GM23338 (cell line): ENCODE measurements at regions not wholly inside any gene's neighbourhood (a gene's known extent, or its start where the extent isn't known, plus 50 kb on each side); places are given as distances from the start of the nearest gene placed in this dataset.

Source experiments
- ATAC-seq: fragments of 200-7000 bp; cut with Tn5 transposase; 3 replicates; pipeline ENCODE4 v1.9.1; 2020
- DNase-seq: peaks from one replicate; pipeline ENCODE4 v3.0.0-alpha.2; 2015; ENCODE audit warnings: low spot score
- H2AFZ ChIP-seq: fragments of 200-600 bp; sonication (generic); 2 replicates; pipeline ENCODE4 v1.8.0; 2016; ENCODE audit warnings: antibody characterized with exemption, mild to moderate bottlenecking, moderate library complexity
- H3F3A ChIP-seq: fragments of 200-600 bp; sonication (generic); replicated peaks from 2 replicates; pipeline ENCODE4 v1.8.0; 2017; ENCODE audit warnings: antibody characterized with exemption, mixed run types, low read depth
- H3K27ac ChIP-seq: fragments of 200-600 bp; sonication (generic); 2 replicates; pipeline ENCODE4 v1.6.1; 2016; ENCODE audit warnings: low read depth
- H3K27me3 ChIP-seq: fragments of 200-600 bp; sonication (generic); 2 replicates; pipeline ENCODE4 v1.8.0; 2016; ENCODE audit warnings: mild to moderate bottlenecking, mixed run types, moderate library complexity; ENCODE audit not compliant: insufficient read depth
- H3K36me3 ChIP-seq: fragments of 200-600 bp; sonication (generic); 2 replicates; pipeline ENCODE4 v1.8.0; 2016; ENCODE audit warnings: mild to moderate bottlenecking; ENCODE audit not compliant: insufficient read depth
- H3K4me1 ChIP-seq: fragments of 200-600 bp; sonication (generic); 2 replicates; pipeline ENCODE4 v1.8.0; 2016; ENCODE audit warnings: mild to moderate bottlenecking, moderate library complexity; ENCODE audit not compliant: insufficient read depth
- H3K4me2 ChIP-seq: fragments of 200-600 bp; sonication (generic); 2 replicates; pipeline ENCODE4 v1.7.1; 2017; ENCODE audit warnings: mixed run types
- H3K4me3 ChIP-seq: fragments of 200-600 bp; sonication (generic); 2 replicates; pipeline ENCODE4 v1.6.1; 2016; ENCODE audit warnings: mixed run types
- H3K79me2 ChIP-seq: fragments of 200-600 bp; sonication (generic); replicated peaks from 2 replicates; pipeline ENCODE4 v1.8.0; 2017; ENCODE audit warnings: mild to moderate bottlenecking; ENCODE audit not compliant: insufficient read depth
- H3K9me2 ChIP-seq: fragments of 200-600 bp; sonication (generic); 2 replicates; pipeline ENCODE4 v1.8.0; 2017; ENCODE audit not compliant: insufficient read depth
- H4K20me1 ChIP-seq: fragments of 200-600 bp; sonication (generic); replicated peaks from 2 replicates; pipeline ENCODE4 v1.8.0; 2017; ENCODE audit warnings: mild to moderate bottlenecking; ENCODE audit not compliant: insufficient read depth
- H3K27ac Mint-ChIP-seq: 2 replicates; pipeline ENCODE4 v1.8.0; 2020; ENCODE audit warnings: inconsistent platforms, mild to moderate bottlenecking, moderate library complexity, mixed read lengths
- H3K27me3 Mint-ChIP-seq: 3 replicates; pipeline ENCODE4 v1.8.0; 2022; ENCODE audit warnings: low read depth, mild to moderate bottlenecking, moderate library complexity, mixed read lengths, inconsistent platforms; ENCODE audit not compliant: insufficient read depth, poor library complexity
- H3K36me3 Mint-ChIP-seq: 3 replicates; pipeline ENCODE4 v1.8.0; 2021; ENCODE audit warnings: low read depth, mild to moderate bottlenecking, inconsistent platforms, moderate library complexity, mixed read lengths
- H3K4me1 Mint-ChIP-seq: 3 replicates; pipeline ENCODE4 v1.8.0; 2020; ENCODE audit warnings: mild to moderate bottlenecking, inconsistent platforms, mixed read lengths
- H3K4me3 Mint-ChIP-seq: 3 replicates; pipeline ENCODE4 v1.8.0; 2021; ENCODE audit warnings: moderate library complexity, mild to moderate bottlenecking, inconsistent platforms, mixed read lengths
- H3K9me3 Mint-ChIP-seq: 3 replicates; pipeline ENCODE4 v1.8.0; 2020; ENCODE audit warnings: moderate library complexity, mild to moderate bottlenecking, inconsistent platforms, mixed read lengths
- CREB1 ChIP-seq: fragments of 250-450 bp; sonication (Bioruptor Pico); IDR thresholded peaks from 2 replicates; pipeline ENCODE4 v1.5.0; 2020; ENCODE audit warnings: low read depth, mild to moderate bottlenecking, moderate library complexity
- EZH2 ChIP-seq: fragments of 200-600 bp; sonication (generic); IDR thresholded peaks from one replicate; pipeline ENCODE4 v1.8.0; 2017; ENCODE audit warnings: antibody characterized with exemption, mild to moderate bottlenecking, low read depth; ENCODE audit not compliant: unreplicated experiment
- EZH2phosphoT487 ChIP-seq: fragments of 200-600 bp; sonication (generic); IDR thresholded peaks from one replicate; pipeline ENCODE4 v1.8.1; 2018; ENCODE audit warnings: antibody characterized with exemption; ENCODE audit not compliant: unreplicated experiment
- NANOG ChIP-seq: IDR thresholded peaks from 2 replicates; pipeline ENCODE4 v1.6.1; 2016; ENCODE audit warnings: antibody characterized with exemption, borderline replicate concordance
- POLR2AphosphoS5 ChIP-seq: IDR thresholded peaks from 2 replicates; pipeline ENCODE4 v1.6.1; 2016; ENCODE audit warnings: antibody characterized with exemption, low read depth
- STAT1 ChIP-seq: IDR thresholded peaks from one replicate; pipeline ENCODE4 v1.6.1; 2016; ENCODE audit warnings: antibody characterized with exemption; ENCODE audit not compliant: unreplicated experiment
- ZNF114 ChIP-seq: fragments of 250-450 bp; sonication (Bioruptor Pico); IDR thresholded peaks from 2 replicates; pipeline ENCODE4 v1.5.0; 2020; ENCODE audit warnings: mild to moderate bottlenecking, moderate library complexity
- ZNF331 ChIP-seq: fragments of 250-450 bp; sonication (Bioruptor Pico); IDR thresholded peaks from 2 replicates; pipeline ENCODE4 v1.5.0; 2020; ENCODE audit warnings: low read depth, mild to moderate bottlenecking, moderate library complexity
- TF ChIP-seq, protein P1 (sequence below): fragments of 250-450 bp; sonication (Bioruptor Pico); IDR thresholded peaks from 2 replicates; pipeline ENCODE4 v1.5.0; 2020; ENCODE audit warnings: mild to moderate bottlenecking, moderate library complexity
- TF ChIP-seq, protein P2 (sequence below), 2 experiments: fragments of 200-600 bp in 1 of 2; sonication (generic) in 1 of 2; conservative IDR thresholded peaks; 2 replicates each; pipeline versions ENCODE4 v1.5.1 to v1.6.1; 2016 to 2017; ENCODE audit warnings: antibody characterized with exemption in 2 of 2, low read depth in 2 of 2, mild to moderate bottlenecking in 2 of 2, moderate library complexity in 1 of 2
- TF ChIP-seq, protein P3 (sequence below): IDR thresholded peaks from 2 replicates; pipeline ENCODE4 v1.6.1; 2016; ENCODE audit warnings: antibody characterized with exemption
- TF ChIP-seq, protein P4 (sequence below): IDR thresholded peaks from one replicate; pipeline ENCODE4 v1.6.1; 2018; ENCODE audit warnings: antibody characterized with exemption; ENCODE audit not compliant: unreplicated experiment

DNA sequence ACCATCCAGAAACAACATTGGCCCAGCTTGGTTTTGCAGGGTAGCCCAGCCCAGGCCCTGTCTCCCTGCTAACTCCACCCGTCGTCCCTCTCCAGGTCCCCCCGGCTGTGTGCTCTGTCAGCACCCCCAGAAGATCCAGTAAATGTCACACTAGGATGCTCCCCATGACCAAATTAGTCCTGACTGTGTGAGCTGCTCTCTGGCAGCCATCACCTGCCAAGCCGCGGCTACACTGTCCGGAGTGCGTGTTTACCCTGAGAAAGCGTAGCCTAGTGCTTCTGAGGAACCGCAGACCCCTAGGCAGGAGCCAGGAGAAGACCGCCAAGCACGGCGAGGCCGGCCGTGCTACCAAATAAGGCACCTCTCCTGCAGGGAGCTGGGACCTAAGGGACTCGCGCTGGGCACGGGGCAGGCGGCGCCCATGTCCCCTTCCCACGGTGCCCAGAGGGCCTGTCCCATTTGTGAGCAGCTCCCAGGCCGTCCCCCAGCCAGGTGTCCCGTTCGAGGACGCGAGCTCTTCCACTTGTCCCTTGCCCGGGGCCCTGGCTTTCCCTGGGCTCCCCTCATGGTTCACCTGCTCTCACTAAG lies 849.9 kb downstream of the RNF144A start:
- peaks cover 3% of the 10 kb centered on the region; the same call in 1 of the 2 replicates for H3K9me2 ChIP-seq
- no peaks in the 10 kb centered on the region for H4K20me1 ChIP-seq
- no peaks in the 10 kb centered on the region; the same call in 1 of the 2 replicates for H3K4me1 ChIP-seq
- Mint-ChIP-seq H3K36me3 (peaks cover 37% of the 10 kb centered on the region), H3K9me3 (peaks cover 37% of the 10 kb centered on the region), H3K4me3 (no peak overlapping the region), H3K4me1 (peaks cover 3% of the 10 kb centered on the region; the same call in 1 of the 3 replicates), H3K27me3 (peaks cover 2% of the 10 kb centered on the region), H3K27ac (no peak overlapping the region)
- no peak for TF ChIP-seq POLR2AphosphoS5
- TF ChIP-seq, protein P1, sequence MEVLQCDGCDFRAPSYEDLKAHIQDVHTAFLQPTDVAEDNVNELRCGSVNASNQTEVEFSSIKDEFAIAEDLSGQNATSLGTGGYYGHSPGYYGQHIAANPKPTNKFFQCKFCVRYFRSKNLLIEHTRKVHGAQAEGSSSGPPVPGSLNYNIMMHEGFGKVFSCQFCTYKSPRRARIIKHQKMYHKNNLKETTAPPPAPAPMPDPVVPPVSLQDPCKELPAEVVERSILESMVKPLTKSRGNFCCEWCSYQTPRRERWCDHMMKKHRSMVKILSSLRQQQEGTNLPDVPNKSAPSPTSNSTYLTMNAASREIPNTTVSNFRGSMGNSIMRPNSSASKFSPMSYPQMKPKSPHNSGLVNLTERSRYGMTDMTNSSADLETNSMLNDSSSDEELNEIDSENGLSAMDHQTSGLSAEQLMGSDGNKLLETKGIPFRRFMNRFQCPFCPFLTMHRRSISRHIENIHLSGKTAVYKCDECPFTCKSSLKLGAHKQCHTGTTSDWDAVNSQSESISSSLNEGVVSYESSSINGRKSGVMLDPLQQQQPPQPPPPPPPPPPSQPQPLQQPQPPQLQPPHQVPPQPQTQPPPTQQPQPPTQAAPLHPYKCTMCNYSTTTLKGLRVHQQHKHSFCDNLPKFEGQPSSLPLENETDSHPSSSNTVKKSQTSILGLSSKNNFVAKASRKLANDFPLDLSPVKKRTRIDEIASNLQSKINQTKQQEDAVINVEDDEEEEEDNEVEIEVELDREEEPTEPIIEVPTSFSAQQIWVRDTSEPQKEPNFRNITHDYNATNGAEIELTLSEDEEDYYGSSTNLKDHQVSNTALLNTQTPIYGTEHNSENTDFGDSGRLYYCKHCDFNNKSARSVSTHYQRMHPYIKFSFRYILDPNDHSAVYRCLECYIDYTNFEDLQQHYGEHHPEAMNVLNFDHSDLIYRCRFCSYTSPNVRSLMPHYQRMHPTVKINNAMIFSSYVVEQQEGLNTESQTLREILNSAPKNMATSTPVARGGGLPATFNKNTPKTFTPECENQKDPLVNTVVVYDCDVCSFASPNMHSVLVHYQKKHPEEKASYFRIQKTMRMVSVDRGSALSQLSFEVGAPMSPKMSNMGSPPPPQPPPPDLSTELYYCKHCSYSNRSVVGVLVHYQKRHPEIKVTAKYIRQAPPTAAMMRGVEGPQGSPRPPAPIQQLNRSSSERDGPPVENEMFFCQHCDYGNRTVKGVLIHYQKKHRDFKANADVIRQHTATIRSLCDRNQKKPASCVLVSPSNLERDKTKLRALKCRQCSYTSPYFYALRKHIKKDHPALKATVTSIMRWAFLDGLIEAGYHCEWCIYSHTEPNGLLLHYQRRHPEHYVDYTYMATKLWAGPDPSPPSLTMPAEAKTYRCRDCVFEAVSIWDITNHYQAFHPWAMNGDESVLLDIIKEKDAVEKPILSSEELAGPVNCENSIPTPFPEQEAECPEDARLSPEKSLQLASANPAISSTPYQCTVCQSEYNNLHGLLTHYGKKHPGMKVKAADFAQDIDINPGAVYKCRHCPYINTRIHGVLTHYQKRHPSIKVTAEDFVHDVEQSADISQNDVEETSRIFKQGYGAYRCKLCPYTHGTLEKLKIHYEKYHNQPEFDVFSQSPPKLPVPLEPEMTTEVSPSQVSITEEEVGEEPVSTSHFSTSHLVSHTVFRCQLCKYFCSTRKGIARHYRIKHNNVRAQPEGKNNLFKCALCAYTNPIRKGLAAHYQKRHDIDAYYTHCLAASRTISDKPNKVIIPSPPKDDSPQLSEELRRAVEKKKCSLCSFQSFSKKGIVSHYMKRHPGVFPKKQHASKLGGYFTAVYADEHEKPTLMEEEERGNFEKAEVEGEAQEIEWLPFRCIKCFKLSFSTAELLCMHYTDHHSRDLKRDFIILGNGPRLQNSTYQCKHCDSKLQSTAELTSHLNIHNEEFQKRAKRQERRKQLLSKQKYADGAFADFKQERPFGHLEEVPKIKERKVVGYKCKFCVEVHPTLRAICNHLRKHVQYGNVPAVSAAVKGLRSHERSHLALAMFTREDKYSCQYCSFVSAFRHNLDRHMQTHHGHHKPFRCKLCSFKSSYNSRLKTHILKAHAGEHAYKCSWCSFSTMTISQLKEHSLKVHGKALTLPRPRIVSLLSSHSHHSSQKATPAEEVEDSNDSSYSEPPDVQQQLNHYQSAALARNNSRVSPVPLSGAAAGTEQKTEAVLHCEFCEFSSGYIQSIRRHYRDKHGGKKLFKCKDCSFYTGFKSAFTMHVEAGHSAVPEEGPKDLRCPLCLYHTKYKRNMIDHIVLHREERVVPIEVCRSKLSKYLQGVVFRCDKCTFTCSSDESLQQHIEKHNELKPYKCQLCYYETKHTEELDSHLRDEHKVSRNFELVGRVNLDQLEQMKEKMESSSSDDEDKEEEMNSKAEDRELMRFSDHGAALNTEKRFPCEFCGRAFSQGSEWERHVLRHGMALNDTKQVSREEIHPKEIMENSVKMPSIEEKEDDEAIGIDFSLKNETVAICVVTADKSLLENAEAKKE (CRISPR knock-in tag), result no peak
- TF ChIP-seq, protein P2, sequence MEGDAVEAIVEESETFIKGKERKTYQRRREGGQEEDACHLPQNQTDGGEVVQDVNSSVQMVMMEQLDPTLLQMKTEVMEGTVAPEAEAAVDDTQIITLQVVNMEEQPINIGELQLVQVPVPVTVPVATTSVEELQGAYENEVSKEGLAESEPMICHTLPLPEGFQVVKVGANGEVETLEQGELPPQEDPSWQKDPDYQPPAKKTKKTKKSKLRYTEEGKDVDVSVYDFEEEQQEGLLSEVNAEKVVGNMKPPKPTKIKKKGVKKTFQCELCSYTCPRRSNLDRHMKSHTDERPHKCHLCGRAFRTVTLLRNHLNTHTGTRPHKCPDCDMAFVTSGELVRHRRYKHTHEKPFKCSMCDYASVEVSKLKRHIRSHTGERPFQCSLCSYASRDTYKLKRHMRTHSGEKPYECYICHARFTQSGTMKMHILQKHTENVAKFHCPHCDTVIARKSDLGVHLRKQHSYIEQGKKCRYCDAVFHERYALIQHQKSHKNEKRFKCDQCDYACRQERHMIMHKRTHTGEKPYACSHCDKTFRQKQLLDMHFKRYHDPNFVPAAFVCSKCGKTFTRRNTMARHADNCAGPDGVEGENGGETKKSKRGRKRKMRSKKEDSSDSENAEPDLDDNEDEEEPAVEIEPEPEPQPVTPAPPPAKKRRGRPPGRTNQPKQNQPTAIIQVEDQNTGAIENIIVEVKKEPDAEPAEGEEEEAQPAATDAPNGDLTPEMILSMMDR (conservative IDR thresholded peaks at IDR 0.05; ENCODE audit: low read depth in 2 of 2), result no peak
- no peak for TF ChIP-seq ZNF114 (CRISPR knock-in tag)
- TF ChIP-seq EZH2, result no peak
- TF ChIP-seq NANOG, result no peak
- no peak for TF ChIP-seq STAT1
- TF ChIP-seq ZNF331 (CRISPR knock-in tag), result no peak
- no peak for TF ChIP-seq CREB1 (CRISPR knock-in tag)
- TF ChIP-seq, protein P3, sequence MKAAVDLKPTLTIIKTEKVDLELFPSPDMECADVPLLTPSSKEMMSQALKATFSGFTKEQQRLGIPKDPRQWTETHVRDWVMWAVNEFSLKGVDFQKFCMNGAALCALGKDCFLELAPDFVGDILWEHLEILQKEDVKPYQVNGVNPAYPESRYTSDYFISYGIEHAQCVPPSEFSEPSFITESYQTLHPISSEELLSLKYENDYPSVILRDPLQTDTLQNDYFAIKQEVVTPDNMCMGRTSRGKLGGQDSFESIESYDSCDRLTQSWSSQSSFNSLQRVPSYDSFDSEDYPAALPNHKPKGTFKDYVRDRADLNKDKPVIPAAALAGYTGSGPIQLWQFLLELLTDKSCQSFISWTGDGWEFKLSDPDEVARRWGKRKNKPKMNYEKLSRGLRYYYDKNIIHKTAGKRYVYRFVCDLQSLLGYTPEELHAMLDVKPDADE, result no peak
- TF ChIP-seq, protein P4, sequence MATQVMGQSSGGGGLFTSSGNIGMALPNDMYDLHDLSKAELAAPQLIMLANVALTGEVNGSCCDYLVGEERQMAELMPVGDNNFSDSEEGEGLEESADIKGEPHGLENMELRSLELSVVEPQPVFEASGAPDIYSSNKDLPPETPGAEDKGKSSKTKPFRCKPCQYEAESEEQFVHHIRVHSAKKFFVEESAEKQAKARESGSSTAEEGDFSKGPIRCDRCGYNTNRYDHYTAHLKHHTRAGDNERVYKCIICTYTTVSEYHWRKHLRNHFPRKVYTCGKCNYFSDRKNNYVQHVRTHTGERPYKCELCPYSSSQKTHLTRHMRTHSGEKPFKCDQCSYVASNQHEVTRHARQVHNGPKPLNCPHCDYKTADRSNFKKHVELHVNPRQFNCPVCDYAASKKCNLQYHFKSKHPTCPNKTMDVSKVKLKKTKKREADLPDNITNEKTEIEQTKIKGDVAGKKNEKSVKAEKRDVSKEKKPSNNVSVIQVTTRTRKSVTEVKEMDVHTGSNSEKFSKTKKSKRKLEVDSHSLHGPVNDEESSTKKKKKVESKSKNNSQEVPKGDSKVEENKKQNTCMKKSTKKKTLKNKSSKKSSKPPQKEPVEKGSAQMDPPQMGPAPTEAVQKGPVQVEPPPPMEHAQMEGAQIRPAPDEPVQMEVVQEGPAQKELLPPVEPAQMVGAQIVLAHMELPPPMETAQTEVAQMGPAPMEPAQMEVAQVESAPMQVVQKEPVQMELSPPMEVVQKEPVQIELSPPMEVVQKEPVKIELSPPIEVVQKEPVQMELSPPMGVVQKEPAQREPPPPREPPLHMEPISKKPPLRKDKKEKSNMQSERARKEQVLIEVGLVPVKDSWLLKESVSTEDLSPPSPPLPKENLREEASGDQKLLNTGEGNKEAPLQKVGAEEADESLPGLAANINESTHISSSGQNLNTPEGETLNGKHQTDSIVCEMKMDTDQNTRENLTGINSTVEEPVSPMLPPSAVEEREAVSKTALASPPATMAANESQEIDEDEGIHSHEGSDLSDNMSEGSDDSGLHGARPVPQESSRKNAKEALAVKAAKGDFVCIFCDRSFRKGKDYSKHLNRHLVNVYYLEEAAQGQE, result no peak
- no peak for TF ChIP-seq EZH2phosphoT487
- H3K79me2 ChIP-seq, result no peaks in the 10 kb centered on the region
- peaks cover 21% of the 10 kb centered on the region for H3K36me3 ChIP-seq
- no peak overlapping the region for H3K27ac ChIP-seq
- H3K27me3 ChIP-seq, result no peaks in the 10 kb centered on the region
- H2AFZ ChIP-seq, result peak overlapping the region; percentile 72; the same call in 1 of the 2 replicates
- DNase-seq (no peak), ATAC-seq (no peak)
- no peak overlapping the region for H3K4me3 ChIP-seq
- H3K4me2 ChIP-seq, result no peak overlapping the region
- no peaks in the 10 kb centered on the region for H3F3A ChIP-seq
